ENCODE measurements at regions not wholly inside any gene's neighbourhood (a gene's known extent, or its start where the extent isn't known, plus 50 kb on each side); places are given as distances from the start of the nearest gene placed in this dataset.
A peak's percentile ranks its signal among the peaks of the same experiment; 100 is the strongest.

- no peaks in the 10 kb centered on the region for H4K20me1 ChIP-seq (ENCODE audit: insufficient read depth, low read length)
- no peaks in the 10 kb centered on the region for H3K9me3 ChIP-seq (ENCODE audit: low read length)
- intact Hi-C loops (cut with micrococcal nuclease; ENCODE audit: unreplicated experiment), result no loop called here
- no peak overlapping the region for H2AFZ ChIP-seq (ENCODE audit: low read length)
- peaks cover 1 to 5% of the 10 kb centered on the region in 2 experiments; a peak in 3 of 5 replicates for H3K27me3 ChIP-seq (ENCODE audit: control insufficient read depth in 1 of 2, insufficient read depth in 2 of 2, low read length in 2 of 2)
- WGBS (ENCODE audit: low lambda C conversion rate), result 18% methylated on average over 12 of the region's 19 CpGs
- ATAC-seq, result no peak
- H3K4me2 ChIP-seq (ENCODE audit: low read depth, low read length), result no peak overlapping the region
- H3K9ac ChIP-seq (ENCODE audit: insufficient read depth, low read depth, low read length), result no peak overlapping the region
- no peak overlapping the region for H3K27ac ChIP-seq (ENCODE audit: extremely low read length, insufficient read depth, low read length)
- POLR2A ChIA-PET, result no interaction called here
- H3K4me1 ChIP-seq (ENCODE audit: insufficient read depth, low read length), result no peaks in the 10 kb centered on the region
- DNase-seq (ENCODE audit: low spot score), result no peak
- no TSS peak for BruUV-seq (replicated peaks)
- H3K79me2 ChIP-seq (ENCODE audit: insufficient read depth, low read length), result no peaks in the 10 kb centered on the region
- CTCF ChIA-PET (ENCODE audit: low intra/inter-chr PET ratio, low total read pairs), result no interaction called here
- no peak for FAIRE-seq
- H3K4me3 ChIP-seq (replicated peaks in 1 of 3; ENCODE audit: insufficient read depth in 1 of 3, low read depth in 2 of 3, low read length in 3 of 3), result no peak overlapping the region
- no peak for TF ChIP-seq MED1 (CRISPR knock-in tag; IDR thresholded peaks at IDR 0.05)
- TF ChIP-seq ATF7 (IDR thresholded peaks at IDR 0.05), result peak; percentile 46; the same call in 1 of the 2 replicates
- TF ChIP-seq ATF7 (CRISPR knock-in tag; IDR thresholded peaks at IDR 0.05), result no peak
- in situ Hi-C loops (cut with HindIII; ENCODE audit: extremely low pct_ligation_motif_present, low pct_unique_long_range_greater_than_20kb), result no loop called here
- no peaks in the 10 kb centered on the region for H3K36me3 ChIP-seq (replicated peaks in 1 of 2; ENCODE audit: control insufficient read depth in 1 of 2, insufficient read depth in 2 of 2, low read length in 2 of 2)
Measured at GRCh38 chr11:135036488-135037297, 624.7 kb upstream of the B3GAT1 start.

- ChIA-PET POLR2A (no interaction called here), CTCF (ENCODE audit: low intra/inter-chr PET ratio, low total read pairs) (no interaction called here)
- DNase-seq (ENCODE audit: low spot score) (no peak), FAIRE-seq (no peak), ATAC-seq (no peak)
- in situ Hi-C loops (cut with HindIII; ENCODE audit: extremely low pct_ligation_motif_present, low pct_unique_long_range_greater_than_20kb) (no loop called here), intact Hi-C loops (cut with micrococcal nuclease; ENCODE audit: unreplicated experiment) (no loop called here)
- Histone ChIP-seq H2AFZ (ENCODE audit: low read length) (no peak overlapping the region), H3K4me1 (ENCODE audit: insufficient read depth, low read length) (no peaks in the 10 kb centered on the region), H4K20me1 (ENCODE audit: insufficient read depth, low read length) (no peaks in the 10 kb centered on the region), H3K9me3 (ENCODE audit: low read length) (no peaks in the 10 kb centered on the region), H3K4me2 (ENCODE audit: low read depth, low read length) (no peak overlapping the region), H3K9ac (ENCODE audit: insufficient read depth, low read depth, low read length) (no peak overlapping the region), H3K27ac (ENCODE audit: extremely low read length, insufficient read depth, low read length) (no peak overlapping the region), H3K27me3 (ENCODE audit: control insufficient read depth in 1 of 2, insufficient read depth in 2 of 2, low read length in 2 of 2) (peaks cover 1 to 5% of the 10 kb centered on the region in 2 experiments; a peak in 3 of 5 replicates), H3K4me3 (replicated peaks in 1 of 3; ENCODE audit: insufficient read depth in 1 of 3, low read depth in 2 of 3, low read length in 3 of 3) (no peak overlapping the region), H3K36me3 (replicated peaks in 1 of 2; ENCODE audit: control insufficient read depth in 1 of 2, insufficient read depth in 2 of 2, low read length in 2 of 2) (no peaks in the 10 kb centered on the region), H3K79me2 (ENCODE audit: insufficient read depth, low read length) (no peaks in the 10 kb centered on the region)
- BruUV-seq (replicated peaks), result no TSS peak
- WGBS (ENCODE audit: low lambda C conversion rate), result 4% methylated on average over 3 of the region's 3 CpGs
- no peak for TF ChIP-seq SNAPC4 (CRISPR knock-in tag; IDR thresholded peaks at IDR 0.05)
Measured at GRCh38 chr11:135035282-135035681, 623.2 kb upstream of the B3GAT1 start.
